ENCODE measurements at regions not wholly inside any gene's neighbourhood (a gene's known extent, or its start where the extent isn't known, plus 50 kb on each side); places are given as distances from the start of the nearest gene placed in this dataset.
A peak's percentile ranks its signal among the peaks of the same experiment; 100 is the strongest.

DNA sequence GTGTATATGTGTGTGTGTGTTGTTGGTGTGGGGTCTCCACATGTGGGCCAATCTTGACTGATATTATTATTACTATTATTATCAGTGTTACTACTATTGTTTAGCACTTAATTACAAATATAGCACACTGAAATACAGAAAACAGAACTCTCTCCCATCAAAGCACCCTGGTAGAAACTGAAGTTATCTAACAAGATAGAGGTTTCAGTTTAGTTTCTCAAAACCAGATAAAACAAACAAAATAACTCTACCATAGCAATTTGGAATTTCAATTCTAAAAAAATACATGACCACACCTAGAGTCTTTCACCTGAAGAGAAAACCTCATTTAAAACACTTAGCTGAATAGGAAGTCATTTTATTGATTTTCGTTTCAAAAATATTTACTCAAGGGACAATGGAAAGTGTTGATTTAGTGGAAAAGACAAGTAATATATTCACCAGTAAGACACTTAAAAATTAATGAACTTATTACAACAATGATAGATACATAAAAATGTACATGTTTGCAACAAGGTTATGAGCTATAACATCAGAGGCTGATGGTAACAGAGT, 252.3 kb downstream of the PDHA2 start:
- intact Hi-C loops (cut with DNase I): no loop called here
- DNase-seq: no peak

GRCh38 chr4:96093057-96093456, 253.2 kb downstream of the PDHA2 start:
- no peak for DNase-seq
- intact Hi-C loops (cut with DNase I): no loop called here

DNA sequence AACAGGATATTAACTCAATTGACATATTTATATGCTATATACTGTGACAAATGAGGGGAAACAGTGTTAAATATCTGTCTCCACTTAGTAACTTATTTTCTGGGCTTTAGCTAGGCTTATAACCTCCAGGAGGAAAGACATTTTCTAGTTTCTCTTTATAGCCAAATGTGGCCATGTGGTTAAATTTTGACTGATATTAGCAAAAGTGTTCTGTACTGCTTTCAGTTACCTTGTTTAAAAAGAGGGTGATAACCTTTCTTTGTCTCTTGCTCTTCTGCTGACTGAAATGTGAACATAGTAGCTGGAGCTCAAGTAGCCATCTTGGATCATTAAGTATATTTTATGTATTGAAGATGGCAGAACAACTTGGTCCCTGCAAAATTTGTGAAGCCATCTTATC, 253.7 kb downstream of the PDHA2 start:
- no peak for DNase-seq
- intact Hi-C loops (cut with DNase I): no loop called here

DNA sequence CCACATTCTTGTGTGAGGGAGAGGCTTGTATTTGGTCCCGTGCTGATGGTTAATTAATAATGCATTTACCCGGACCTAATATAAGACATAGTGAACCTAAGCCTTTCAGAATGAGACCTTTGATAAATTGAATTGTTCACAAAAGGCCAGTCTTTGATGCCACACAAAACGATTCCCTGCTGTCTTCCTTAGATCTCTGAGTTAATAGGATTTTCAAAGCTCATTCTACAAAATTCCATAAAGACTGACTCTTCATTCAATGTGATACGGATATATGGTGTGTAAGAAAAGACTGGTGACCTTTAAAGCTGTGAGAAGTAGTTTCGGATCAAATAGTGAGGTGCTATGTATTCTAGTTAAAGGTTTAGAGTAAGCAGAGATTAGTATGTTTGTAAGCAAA, 254.3 kb downstream of the PDHA2 start:
- no peak for DNase-seq
- intact Hi-C loops (cut with DNase I): no loop called here

DNA sequence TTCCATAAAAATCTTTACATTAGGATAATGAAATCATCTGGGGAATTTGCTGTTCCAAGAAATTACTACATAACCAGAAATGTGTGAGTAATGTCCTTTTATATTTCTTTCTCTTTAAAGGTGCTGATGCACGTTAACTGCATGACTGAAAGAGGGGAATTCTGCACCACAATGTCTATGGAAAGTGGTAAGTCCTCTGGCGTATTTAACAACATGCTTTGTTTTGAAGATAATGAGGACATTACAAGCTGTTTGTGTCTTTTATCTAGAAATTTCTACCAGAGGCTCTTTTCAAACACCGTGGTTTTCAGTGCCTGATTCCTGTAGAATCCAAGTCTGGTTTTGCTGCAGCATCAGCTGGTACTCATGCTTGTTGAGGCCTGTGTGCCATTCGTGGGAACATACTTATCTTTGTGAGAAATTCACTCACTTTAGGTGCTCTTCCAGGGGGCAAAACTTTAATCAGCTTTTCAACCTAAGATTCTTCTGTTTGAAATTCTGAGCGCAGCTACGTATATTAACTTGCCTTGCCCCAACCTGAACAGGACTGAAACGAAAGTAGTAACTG, 257.2 kb downstream of the PDHA2 start:
- intact Hi-C loops (cut with DNase I): no loop called here

DNA sequence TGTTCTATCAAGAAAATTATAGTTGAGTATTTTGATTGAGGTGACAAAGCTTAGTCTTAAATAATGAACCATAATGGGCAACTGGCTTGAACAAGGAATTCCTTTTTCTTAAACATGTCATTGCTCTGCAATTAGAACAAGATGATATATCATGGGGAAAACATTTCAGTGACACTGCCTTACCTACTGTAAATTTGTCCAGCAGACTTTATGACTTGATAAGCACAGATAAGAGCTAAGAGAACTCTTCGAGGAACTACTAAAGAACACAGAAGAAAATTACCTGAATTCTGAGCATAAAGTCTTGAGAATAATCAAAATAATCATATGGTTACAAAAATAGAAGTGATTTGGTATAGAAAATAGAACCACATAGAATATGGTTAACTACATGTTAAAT, 257.8 kb downstream of the PDHA2 start:
- no peak for DNase-seq
- intact Hi-C loops (cut with DNase I): no loop called here

More for the DNA sequence above, 257.2 kb downstream of the PDHA2 start:
- no peak for DNase-seq

DNA sequence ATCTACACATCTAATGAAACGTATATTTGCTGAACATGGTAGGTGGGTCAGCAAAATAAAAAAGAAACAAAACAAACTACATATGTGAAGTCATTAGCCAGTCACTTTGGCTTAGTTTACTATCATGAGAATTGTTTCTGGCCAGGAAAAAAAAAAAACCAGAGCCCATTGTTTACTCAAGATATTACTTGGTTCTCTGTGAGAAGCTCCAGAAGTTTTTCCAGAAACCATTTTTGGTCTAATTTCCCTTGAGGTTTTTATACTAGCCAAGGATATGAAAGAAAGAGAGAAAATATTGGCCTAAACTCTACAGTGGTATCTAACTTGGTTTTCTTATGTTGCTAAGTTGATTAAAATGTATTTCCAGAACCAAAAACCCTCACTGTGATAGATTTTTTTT, 259.1 kb downstream of the PDHA2 start:
- no peak for DNase-seq

DNA sequence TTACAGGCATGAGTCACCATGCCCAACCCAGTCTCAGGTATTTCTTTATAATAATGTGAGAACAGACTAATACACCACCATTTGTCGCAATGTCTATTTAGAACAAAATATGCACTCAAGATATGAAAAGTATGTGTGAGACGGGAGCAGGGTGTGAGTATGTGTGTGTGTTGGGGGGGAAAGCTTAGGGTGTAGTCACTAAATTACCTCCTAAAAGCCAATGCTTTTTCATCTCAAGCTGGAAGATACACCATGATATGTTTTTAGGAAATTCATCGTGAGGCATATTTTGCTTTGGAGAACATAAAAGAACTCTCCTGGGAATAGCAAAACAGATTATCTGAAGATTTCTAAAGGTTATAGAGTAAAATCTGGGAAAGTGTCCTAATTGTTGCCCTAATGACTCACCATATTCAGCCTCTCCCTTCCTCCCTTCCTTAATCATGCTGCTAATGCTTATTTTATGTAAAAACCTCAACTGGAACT, 262.7 kb downstream of the PDHA2 start:
- intact Hi-C loops (cut with DNase I): no loop called here
- no peak for DNase-seq

More for the DNA sequence above, 259.1 kb downstream of the PDHA2 start:
- intact Hi-C loops (cut with DNase I): no loop called here

GRCh38 chr4:96103086-96103485, 263.2 kb downstream of the PDHA2 start:
- DNase-seq: no peak
- intact Hi-C loops (cut with DNase I): no loop called here

GRCh38 chr4:96108146-96108545, 268.3 kb downstream of the PDHA2 start:
- DNase-seq: no peak
- intact Hi-C loops (cut with DNase I): no loop called here

DNA sequence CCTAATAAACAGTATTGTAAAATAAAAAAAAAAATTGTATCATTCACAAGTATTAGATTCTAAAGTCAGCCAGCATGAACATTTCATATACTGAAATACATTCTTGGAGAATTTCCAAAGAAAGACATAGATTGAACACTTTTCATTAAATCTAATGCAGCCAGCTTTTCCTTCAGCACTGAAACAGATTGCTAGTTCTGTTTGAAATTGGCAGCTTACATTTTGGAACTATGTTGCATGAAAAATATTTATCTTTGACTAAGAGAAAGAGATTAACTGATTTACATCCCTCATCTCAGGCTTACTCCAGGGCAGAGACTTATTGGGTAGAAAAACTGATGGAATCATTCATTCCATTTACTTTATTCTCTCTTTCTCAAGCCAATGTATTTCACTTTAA, 272.7 kb downstream of the PDHA2 start:
- intact Hi-C loops (cut with DNase I): no loop called here
- no peak for DNase-seq

GRCh38 chr4:96120206-96120605, 280.3 kb downstream of the PDHA2 start:
- intact Hi-C loops (cut with DNase I): no loop called here

GRCh38 chr4:96126227-96126626, 286.3 kb downstream of the PDHA2 start:
- intact Hi-C loops (cut with DNase I): no loop called here
- DNase-seq: no peak

More at GRCh38 chr4:96120206-96120605, 280.3 kb downstream of the PDHA2 start:
- DNase-seq: no peak

DNA sequence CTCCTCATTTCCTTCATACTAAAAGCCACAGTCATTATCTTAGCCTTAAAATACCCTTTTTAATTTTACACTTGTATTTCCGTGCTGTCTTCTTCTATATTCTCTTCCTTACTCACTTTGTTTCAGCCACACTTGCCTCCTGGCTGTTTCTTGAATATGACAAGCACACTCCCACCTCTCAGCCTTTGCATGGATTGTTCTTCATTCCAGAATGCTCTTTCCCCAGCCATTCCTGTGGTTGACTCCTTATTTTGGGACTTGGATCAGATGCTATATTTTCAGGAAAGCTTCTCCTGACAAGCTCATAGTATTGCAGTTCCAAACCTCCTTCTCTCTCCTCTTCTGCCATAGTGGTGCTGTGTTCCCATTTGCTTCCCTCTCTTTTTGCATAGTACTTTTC, 291.3 kb downstream of the PDHA2 start:
- DNase-seq: no peak
- intact Hi-C loops (cut with DNase I): no loop called here

DNA sequence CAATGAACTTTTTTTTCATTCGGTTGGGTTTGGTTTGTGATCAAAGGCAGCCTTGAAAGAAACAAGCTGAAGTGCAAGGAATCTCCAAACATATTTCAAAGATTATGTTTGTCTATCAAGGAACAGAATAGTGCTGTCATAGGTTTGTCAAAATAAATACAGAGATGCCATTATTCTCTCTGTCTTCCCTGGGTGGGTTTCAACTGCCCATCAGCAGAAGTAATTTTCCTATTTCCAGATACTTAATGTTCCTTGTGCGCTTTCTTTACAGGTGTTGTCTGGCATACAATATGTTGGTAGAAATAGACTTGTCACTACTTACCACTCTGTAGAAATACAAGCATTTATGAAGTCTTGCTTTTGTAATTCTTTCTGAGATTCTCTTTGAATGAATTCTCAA, 294.9 kb downstream of the PDHA2 start:
- DNase-seq: no peak
- intact Hi-C loops (cut with DNase I): no loop called here

DNA sequence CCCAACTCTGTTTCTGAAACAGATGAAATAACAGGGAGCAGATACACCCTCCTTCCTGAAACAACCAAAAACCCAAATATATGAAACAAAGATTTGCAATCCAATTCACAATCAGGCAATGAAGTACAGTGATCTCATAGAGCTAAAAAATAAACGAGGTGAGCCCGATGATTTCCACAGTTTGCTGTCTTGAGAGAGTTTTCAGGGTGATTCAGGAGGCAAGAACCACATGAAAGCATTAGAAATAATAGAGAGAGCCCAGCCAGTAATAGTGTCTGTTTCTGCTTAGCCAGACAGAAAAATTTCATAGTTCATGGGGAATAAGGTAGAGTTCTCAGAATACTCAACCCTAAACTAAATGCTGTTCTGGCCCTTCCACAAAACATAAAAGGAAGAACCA, 296.2 kb downstream of the PDHA2 start:
- no peak for DNase-seq
- intact Hi-C loops (cut with DNase I): no loop called here

DNA sequence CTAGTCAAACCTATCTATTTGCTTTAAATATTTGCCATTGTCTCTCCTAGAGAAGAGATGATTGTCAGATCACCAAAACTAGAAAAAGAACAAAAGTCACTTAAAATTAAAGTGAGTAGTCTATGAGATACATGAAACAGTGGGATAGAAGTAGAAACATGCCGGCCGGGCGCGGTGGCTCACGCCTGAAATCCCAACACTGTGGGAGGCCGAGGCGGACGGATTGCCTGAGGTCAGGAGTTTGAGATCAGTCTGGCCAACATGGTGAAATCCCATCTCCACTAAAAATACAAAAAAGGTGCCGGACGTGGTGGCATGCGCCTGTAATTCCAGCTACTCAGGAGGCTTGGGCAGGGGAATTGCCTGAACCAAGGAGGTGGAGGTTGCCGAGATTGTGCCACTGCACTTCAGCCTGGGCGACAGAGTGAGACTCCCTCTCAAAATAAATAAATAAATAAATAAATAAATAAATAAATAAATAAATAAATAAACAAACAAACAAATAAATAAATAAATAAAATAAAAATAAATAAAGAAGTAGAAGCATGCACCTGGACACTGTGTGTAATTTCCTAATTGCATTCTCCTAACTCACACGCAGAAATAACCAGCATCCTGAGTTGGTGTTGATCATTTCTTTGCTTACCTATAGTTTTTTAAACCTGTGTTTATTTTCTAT, 299.5 kb downstream of the PDHA2 start:
- intact Hi-C loops (cut with DNase I): no loop called here
- DNase-seq: no peak

DNA sequence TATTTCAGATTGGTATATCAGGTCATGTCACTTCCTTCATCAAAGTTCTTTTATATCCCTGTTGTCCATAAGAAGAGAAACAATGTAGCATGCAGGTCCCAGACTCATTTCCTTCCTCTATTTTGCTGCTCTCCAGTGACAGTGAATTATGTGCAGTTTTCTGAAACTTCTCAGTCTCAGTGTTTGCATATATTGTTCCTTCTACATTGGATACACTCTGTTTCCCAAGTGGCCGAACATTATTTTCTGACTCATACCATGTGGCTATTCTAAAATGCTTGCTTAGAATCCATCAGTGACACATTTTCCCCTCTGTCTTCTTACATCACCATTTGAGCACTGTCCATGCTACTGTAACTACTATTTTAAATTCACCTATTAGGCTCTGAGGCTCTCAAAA, 305.7 kb downstream of the PDHA2 start:
- intact Hi-C loops (cut with DNase I): no loop called here
- DNase-seq: no peak

- no peak for DNase-seq
- intact Hi-C loops (cut with DNase I): no loop called here
Observed at GRCh38 chr4:96146686-96147085, 306.8 kb downstream of the PDHA2 start.

DNA sequence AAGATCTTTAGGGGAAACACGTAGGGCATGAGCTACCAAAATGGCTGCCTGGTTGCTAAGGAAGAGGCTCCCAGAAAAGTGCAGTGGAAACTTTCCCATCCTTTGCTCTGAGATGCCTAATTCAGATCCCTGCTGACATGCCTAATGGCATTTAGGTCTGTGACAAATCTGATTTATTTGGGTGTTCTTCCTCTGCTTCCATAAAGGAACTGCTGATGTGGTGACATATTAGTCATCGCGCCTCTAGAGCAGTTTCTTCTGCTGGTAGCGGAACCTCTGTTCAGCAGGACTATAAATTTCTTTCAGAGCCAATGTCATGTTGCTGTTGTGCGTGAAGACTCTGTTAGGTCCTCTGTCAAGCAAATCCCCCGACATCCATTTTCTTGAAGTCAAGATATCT, 310.0 kb downstream of the PDHA2 start:
- peak in 23 of 42 donors; percentile 4 to 74 (median 23) for DNase-seq
- intact Hi-C loops (cut with DNase I): no loop called here

GRCh38 chr4:96150466-96150865, 310.6 kb downstream of the PDHA2 start:
- intact Hi-C loops (cut with DNase I): no loop called here
- no peak for DNase-seq
